ENCODE measurements at regions not wholly inside any gene's neighbourhood (a gene's known extent, or its start where the extent isn't known, plus 50 kb on each side); places are given as distances from the start of the nearest gene placed in this dataset.

- no peak overlapping the region for H3K9ac ChIP-seq (ENCODE audit: low read length)
- no peaks in the 10 kb centered on the region for H3K9me3 Mint-ChIP-seq (ENCODE audit: insufficient read depth)
- no peaks in the 10 kb centered on the region for H4K20me1 ChIP-seq (ENCODE audit: control insufficient read depth, insufficient read depth, low read length, poor library complexity, severe bottlenecking)
- WGBS (ENCODE audit: insufficient coverage) = 41% methylated on average over 8 of the region's 10 CpGs
- ChIA-PET POLR2A (no interaction called here), CTCF (no interaction called here)
- DNase-seq = no peak
- no peaks in the 10 kb centered on the region for H3K79me2 ChIP-seq (ENCODE audit: control insufficient read depth, insufficient read depth, low read length)
- H3K36me3 ChIP-seq (replicated peaks in 1 of 2; ENCODE audit: control extremely low read depth in 1 of 2, control insufficient read depth in 1 of 2, extremely low read depth in 1 of 2, insufficient read depth in 2 of 2, low read length in 1 of 2) = no peaks in the 10 kb centered on the region
- no peak overlapping the region for H3K4me2 ChIP-seq (replicated peaks; ENCODE audit: low read depth, low read length, poor library complexity, severe bottlenecking)
- no peak overlapping the region for H3K4me3 ChIP-seq (ENCODE audit: control extremely low read depth in 1 of 5, extremely low read depth in 1 of 5, insufficient read depth in 1 of 5, low read depth in 2 of 5, low read length in 4 of 5)
- no peak overlapping the region for H2AFZ ChIP-seq (ENCODE audit: insufficient read depth, low read depth, low read length, poor library complexity, severe bottlenecking)
- no peak for TF ChIP-seq EZH2 (IDR thresholded peaks at IDR 0.05; ENCODE audit: borderline replicate concordance, insufficient read depth, low read depth, low read length, poor library complexity, severe bottlenecking)
- TF ChIP-seq, protein P1, sequence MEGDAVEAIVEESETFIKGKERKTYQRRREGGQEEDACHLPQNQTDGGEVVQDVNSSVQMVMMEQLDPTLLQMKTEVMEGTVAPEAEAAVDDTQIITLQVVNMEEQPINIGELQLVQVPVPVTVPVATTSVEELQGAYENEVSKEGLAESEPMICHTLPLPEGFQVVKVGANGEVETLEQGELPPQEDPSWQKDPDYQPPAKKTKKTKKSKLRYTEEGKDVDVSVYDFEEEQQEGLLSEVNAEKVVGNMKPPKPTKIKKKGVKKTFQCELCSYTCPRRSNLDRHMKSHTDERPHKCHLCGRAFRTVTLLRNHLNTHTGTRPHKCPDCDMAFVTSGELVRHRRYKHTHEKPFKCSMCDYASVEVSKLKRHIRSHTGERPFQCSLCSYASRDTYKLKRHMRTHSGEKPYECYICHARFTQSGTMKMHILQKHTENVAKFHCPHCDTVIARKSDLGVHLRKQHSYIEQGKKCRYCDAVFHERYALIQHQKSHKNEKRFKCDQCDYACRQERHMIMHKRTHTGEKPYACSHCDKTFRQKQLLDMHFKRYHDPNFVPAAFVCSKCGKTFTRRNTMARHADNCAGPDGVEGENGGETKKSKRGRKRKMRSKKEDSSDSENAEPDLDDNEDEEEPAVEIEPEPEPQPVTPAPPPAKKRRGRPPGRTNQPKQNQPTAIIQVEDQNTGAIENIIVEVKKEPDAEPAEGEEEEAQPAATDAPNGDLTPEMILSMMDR (IDR thresholded peaks at IDR 0.05) = no peak
- peaks cover 0 to 3% (median 0%) of the 10 kb centered on the region in 3 donors for H3K9me3 ChIP-seq (ENCODE audit: control extremely low read depth in 1 of 3, control insufficient read depth in 2 of 3, insufficient read depth in 1 of 3, low read length in 2 of 3)
- no peak for ATAC-seq (ENCODE audit: low read depth)
- no peaks in the 10 kb centered on the region for H3K4me1 Mint-ChIP-seq
- intact Hi-C loops (cut with micrococcal nuclease) = no loop called here
- H3K4me1 ChIP-seq (ENCODE audit: control insufficient read depth in 2 of 2, insufficient read depth in 2 of 2, low read length in 2 of 2) = no peaks in the 10 kb centered on the region
- no peak overlapping the region for H3K27ac ChIP-seq (ENCODE audit: low read length in 2 of 2)
- no peaks in the 10 kb centered on the region for H3K27me3 ChIP-seq (replicated peaks in 1 of 4; ENCODE audit: control extremely low read depth in 1 of 4, control insufficient read depth in 3 of 4, insufficient read depth in 4 of 4, low read length in 3 of 4)
- H3K27ac Mint-ChIP-seq = no peak overlapping the region
- peaks cover 34% of the 10 kb centered on the region for H3K27me3 Mint-ChIP-seq
- no peak overlapping the region for H3K4me3 Mint-ChIP-seq
Observed at GRCh38 chr1:17952506-17952905, 155.1 kb upstream of the IGSF21 start.

DNA sequence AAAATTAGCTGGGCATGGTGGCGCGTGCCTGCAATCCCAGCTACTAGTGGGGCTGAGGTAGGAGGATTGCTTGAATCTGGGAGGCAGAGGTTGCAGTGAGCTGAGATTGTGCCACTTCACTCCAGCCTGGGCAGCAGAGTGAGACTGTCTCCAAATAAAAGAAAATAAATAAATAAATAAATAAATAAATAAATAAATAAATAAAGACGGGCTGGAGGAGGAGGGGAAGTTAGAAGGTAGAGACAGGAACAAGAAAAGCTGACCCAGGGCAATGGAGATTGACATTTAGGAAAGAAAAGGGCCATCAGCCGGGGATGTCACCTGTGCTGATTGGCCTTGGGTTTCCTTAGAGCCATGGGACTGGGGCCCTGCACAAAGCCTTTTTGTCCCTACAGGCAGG lies 153.7 kb upstream of the IGSF21 start:
- ATAC-seq (ENCODE audit: low read depth) (no peak), DNase-seq (no peak)
- intact Hi-C loops (cut with micrococcal nuclease) = no loop called here
- Histone ChIP-seq H3K4me2 (replicated peaks; ENCODE audit: low read depth, low read length, poor library complexity, severe bottlenecking) (no peak overlapping the region), H3K9me3 (ENCODE audit: control extremely low read depth in 1 of 3, control insufficient read depth in 2 of 3, insufficient read depth in 1 of 3, low read length in 2 of 3) (peaks cover 0 to 3% (median 0%) of the 10 kb centered on the region in 3 donors), H3K79me2 (ENCODE audit: control insufficient read depth, insufficient read depth, low read length) (no peaks in the 10 kb centered on the region), H3K4me3 (ENCODE audit: control extremely low read depth in 1 of 5, extremely low read depth in 1 of 5, insufficient read depth in 1 of 5, low read depth in 2 of 5, low read length in 4 of 5) (no peak overlapping the region), H2AFZ (ENCODE audit: insufficient read depth, low read depth, low read length, poor library complexity, severe bottlenecking) (no peak overlapping the region), H3K4me1 (ENCODE audit: control insufficient read depth in 2 of 2, insufficient read depth in 2 of 2, low read length in 2 of 2) (peaks cover 5% of the 10 kb centered on the region in 2 donors), H4K20me1 (ENCODE audit: control insufficient read depth, insufficient read depth, low read length, poor library complexity, severe bottlenecking) (no peaks in the 10 kb centered on the region), H3K36me3 (replicated peaks in 1 of 2; ENCODE audit: control extremely low read depth in 1 of 2, control insufficient read depth in 1 of 2, extremely low read depth in 1 of 2, insufficient read depth in 2 of 2, low read length in 1 of 2) (no peaks in the 10 kb centered on the region), H3K27me3 (replicated peaks in 1 of 4; ENCODE audit: control extremely low read depth in 1 of 4, control insufficient read depth in 3 of 4, insufficient read depth in 4 of 4, low read length in 3 of 4) (no peaks in the 10 kb centered on the region), H3K9ac (ENCODE audit: low read length) (no peak overlapping the region), H3K27ac (ENCODE audit: low read length in 2 of 2) (no peak overlapping the region)
- no peak overlapping the region for H3K27ac Mint-ChIP-seq
- H3K4me1 Mint-ChIP-seq = peaks cover 5% of the 10 kb centered on the region
- no peak for TF ChIP-seq EZH2 (IDR thresholded peaks at IDR 0.05; ENCODE audit: borderline replicate concordance, insufficient read depth, low read depth, low read length, poor library complexity, severe bottlenecking)
- TF ChIP-seq, protein P1 (IDR thresholded peaks at IDR 0.05) = no peak
- peaks cover 33% of the 10 kb centered on the region for H3K27me3 Mint-ChIP-seq
- WGBS (ENCODE audit: insufficient coverage) = 86% methylated on average over 1 of the region's 4 CpGs
- no peak overlapping the region for H3K4me3 Mint-ChIP-seq
- ChIA-PET POLR2A (no interaction called here), CTCF (no interaction called here)
- H3K9me3 Mint-ChIP-seq (ENCODE audit: insufficient read depth) = no peaks in the 10 kb centered on the region
